SU-DHL-6 (cell line): ENCODE measurements at regions not wholly inside any gene's neighbourhood (a gene's known extent, or its start where the extent isn't known, plus 50 kb on each side); places are given as distances from the start of the nearest gene placed in this dataset.
"Not testable (repeated sequence)": the region's sequence is repeated elsewhere in the genome, so short reads cannot be mapped to it uniquely, and the experiment has no call there.

Source experiments
- H2AFZ ChIP-seq: fragments of 200-600 bp; sonication (generic); 2 replicates; pipeline ENCODE4 v1.6.1; 2014; ENCODE audit warnings: low read depth, mild to moderate bottlenecking, moderate library complexity, mixed read lengths, antibody characterized with exemption, low read length; ENCODE audit not compliant: severe bottlenecking
- H3F3A ChIP-seq: fragments of 200-600 bp; shearing (Covaris generic); 2 replicates; pipeline ENCODE4 v1.6.0; 2016; ENCODE audit warnings: antibody characterized with exemption, mild to moderate bottlenecking; ENCODE audit not compliant: insufficient read depth
- H3K27ac ChIP-seq: fragments of 200-600 bp; sonication (generic); 2 replicates; pipeline ENCODE4 v1.5.1; 2016; ENCODE audit warnings: low read depth, mild to moderate bottlenecking, low read length, moderate library complexity, mixed read lengths
- H3K27me3 ChIP-seq: fragments of 200-600 bp; sonication (generic), shearing (Covaris generic); 2 replicates; pipeline ENCODE4 v1.6.0; 2014; ENCODE audit warnings: mild to moderate bottlenecking, low read length
- H3K36me3 ChIP-seq: fragments of 200-600 bp; sonication (generic); 2 replicates; pipeline ENCODE4 v1.6.1; 2014; ENCODE audit warnings: mild to moderate bottlenecking, low read length, mixed read lengths
- H3K4me2 ChIP-seq: fragments of 300-600, 200-600 bp; shearing (Covaris generic), sonication (generic); 2 replicates; pipeline ENCODE4 v1.6.0; 2014; ENCODE audit warnings: low read length, low read depth, mild to moderate bottlenecking; ENCODE audit not compliant: poor library complexity, severe bottlenecking
- H3K4me3 ChIP-seq: fragments of 200-600 bp; sonication (generic); 2 replicates; pipeline ENCODE4 v1.5.1; 2014; ENCODE audit warnings: antibody characterized with exemption, low read length, mild to moderate bottlenecking, mixed read lengths; ENCODE audit not compliant: insufficient read depth, poor library complexity, severe bottlenecking
- H3K79me2 ChIP-seq: fragments of 200-600 bp; sonication (generic); 2 replicates; pipeline ENCODE4 v1.6.1; 2014; ENCODE audit warnings: mild to moderate bottlenecking, low read length, moderate library complexity; ENCODE audit not compliant: insufficient read depth
- H3K9ac ChIP-seq: fragments of 200-600 bp; sonication (generic); 2 replicates; pipeline ENCODE4 v1.7.0; 2014; ENCODE audit warnings: mild to moderate bottlenecking, low read length
- H3K9me2 ChIP-seq: fragments of 200-600 bp; sonication (generic); replicated peaks from 2 replicates; pipeline ENCODE4 v1.6.1; 2014; ENCODE audit warnings: low read length; ENCODE audit not compliant: insufficient read depth
- H3K9me3 ChIP-seq: fragments of 200-600 bp; sonication (generic); 2 replicates; pipeline ENCODE4 v1.6.1; 2014; ENCODE audit warnings: low read length, mixed read lengths; ENCODE audit not compliant: insufficient read depth
- H4K20me1 ChIP-seq: fragments of 200-600 bp; sonication (generic); 2 replicates; pipeline ENCODE4 v1.6.1; 2014; ENCODE audit warnings: low read depth, mild to moderate bottlenecking, antibody characterized with exemption, low read length, moderate library complexity, mixed read lengths

GRCh38 chr2:87425717-87426116 is 322.2 kb upstream of the PLGLB2 start:
- not testable (repeated sequence) for H3K4me3 ChIP-seq, H3K36me3 ChIP-seq, H3K9ac ChIP-seq, H3K4me2 ChIP-seq, H4K20me1 ChIP-seq, H3K9me3 ChIP-seq, H2AFZ ChIP-seq, H3F3A ChIP-seq, H3K27me3 ChIP-seq, H3K79me2 ChIP-seq, H3K27ac ChIP-seq, H3K9me2 ChIP-seq

GRCh38 chr2:87428452-87429130 is 319.3 kb upstream of the PLGLB2 start:
- not testable (repeated sequence) for H4K20me1 ChIP-seq, H3K9me3 ChIP-seq, H2AFZ ChIP-seq, H3K27me3 ChIP-seq, H3K9ac ChIP-seq, H3K79me2 ChIP-seq, H3K9me2 ChIP-seq, H3K4me3 ChIP-seq, H3K36me3 ChIP-seq, H3K27ac ChIP-seq, H3K4me2 ChIP-seq, H3F3A ChIP-seq

GRCh38 chr2:87429206-87429930 is 318.5 kb upstream of the PLGLB2 start:
- not testable (repeated sequence) for H3K4me3 ChIP-seq, H3K79me2 ChIP-seq, H3K36me3 ChIP-seq, H3K27ac ChIP-seq, H3K9ac ChIP-seq, H4K20me1 ChIP-seq, H3K4me2 ChIP-seq, H3K9me3 ChIP-seq, H3K9me2 ChIP-seq, H2AFZ ChIP-seq, H3K27me3 ChIP-seq, H3F3A ChIP-seq

GRCh38 chr2:87429931-87430275 is 318.0 kb upstream of the PLGLB2 start:
- not testable (repeated sequence) for H3K4me2 ChIP-seq, H3F3A ChIP-seq, H3K4me3 ChIP-seq, H3K79me2 ChIP-seq, H3K27ac ChIP-seq, H2AFZ ChIP-seq, H3K36me3 ChIP-seq, H4K20me1 ChIP-seq, H3K27me3 ChIP-seq, H3K9me3 ChIP-seq, H3K9me2 ChIP-seq, H3K9ac ChIP-seq

- H2AFZ ChIP-seq, H3F3A ChIP-seq, H3K27me3 ChIP-seq, H4K20me1 ChIP-seq, H3K4me3 ChIP-seq, H3K9ac ChIP-seq, H3K9me2 ChIP-seq, H3K79me2 ChIP-seq, H3K27ac ChIP-seq, H3K36me3 ChIP-seq, H3K9me3 ChIP-seq, H3K4me2 ChIP-seq: not testable (repeated sequence)
Observed at GRCh38 chr2:87431051-87431450, 316.8 kb upstream of the PLGLB2 start.

GRCh38 chr2:87432711-87433453 is 315.0 kb upstream of the PLGLB2 start:
- not testable (repeated sequence) for H3K27ac ChIP-seq, H3K27me3 ChIP-seq, H4K20me1 ChIP-seq, H3K79me2 ChIP-seq, H3K4me2 ChIP-seq, H3K9me3 ChIP-seq, H3F3A ChIP-seq, H3K9ac ChIP-seq, H3K4me3 ChIP-seq, H3K36me3 ChIP-seq, H2AFZ ChIP-seq, H3K9me2 ChIP-seq

- not testable (repeated sequence) for H3K9ac ChIP-seq, H3K27ac ChIP-seq, H3K36me3 ChIP-seq, H3K9me3 ChIP-seq, H2AFZ ChIP-seq, H3K4me2 ChIP-seq, H4K20me1 ChIP-seq, H3K9me2 ChIP-seq, H3K79me2 ChIP-seq, H3K27me3 ChIP-seq, H3K4me3 ChIP-seq, H3F3A ChIP-seq
Observed at GRCh38 chr2:87436007-87436406, 311.9 kb upstream of the PLGLB2 start.

GRCh38 chr2:87437701-87438260 is 310.1 kb upstream of the PLGLB2 start:
- not testable (repeated sequence) for H2AFZ ChIP-seq, H3K79me2 ChIP-seq, H3K4me2 ChIP-seq, H3K9me3 ChIP-seq, H3K9ac ChIP-seq, H3F3A ChIP-seq, H3K27ac ChIP-seq, H3K36me3 ChIP-seq, H3K9me2 ChIP-seq, H4K20me1 ChIP-seq, H3K4me3 ChIP-seq, H3K27me3 ChIP-seq
